Panc1 (cell line): ENCODE measurements at regions not wholly inside any gene's neighbourhood (a gene's known extent, or its start where the extent isn't known, plus 50 kb on each side); places are given as distances from the start of the nearest gene placed in this dataset.

Experiments used
- ATAC-seq: fragments of 200-7000 bp; cut with Tn5 transposase; 2 replicates; pipeline ENCODE4 v1.9.1; 2020; ENCODE audit warnings: mild to moderate bottlenecking, moderate library complexity
- BruUV-seq: library from RNA; stranded (reverse); fragments of 400-500 nt; replicated peaks from 2 replicates; lab custom pipeline; 2021; lab: Mats Ljungman, UMichigan
- CTCF ChIA-PET: fragments of 300-600 bp; sonication (Branson Sonifier 250); formaldehyde crosslinking; loops from one replicate; lab custom pipeline; 2022; ENCODE audit warnings: antibody characterized with exemption; lab: Charles Lee
- POLR2A ChIA-PET: fragments of 300-600 bp; sonication (Branson Sonifier 250); formaldehyde crosslinking; loops from one replicate; lab custom pipeline; 2022; ENCODE audit warnings: antibody characterized with exemption; lab: Charles Lee
- DNase-seq: peaks from one replicate; pipeline ENCODE4 v3.0.0-alpha.2; 2010; ENCODE audit warnings: low read depth, low spot score
- H3K27ac ChIP-seq: 2 replicates; pipeline ENCODE4 v1.5.1; 2011; ENCODE audit warnings: mild to moderate bottlenecking, low read length, inconsistent platforms
- H3K27me3 ChIP-seq: fragments of 200-500 bp; sonication (Bioruptor generic); 2 replicates; pipeline ENCODE4 v1.6.0; 2014; ENCODE audit warnings: low read length, inconsistent platforms; ENCODE audit not compliant: control insufficient read depth, insufficient read depth
- H3K36me3 ChIP-seq: fragments of 200-500 bp; sonication (Bioruptor generic); 2 replicates; pipeline ENCODE4 v1.5.1; 2014; ENCODE audit warnings: inconsistent platforms, mild to moderate bottlenecking, low read length, moderate library complexity; ENCODE audit not compliant: control insufficient read depth, insufficient read depth
- H3K4me1 ChIP-seq: 2 replicates; pipeline ENCODE4 v1.5.1; 2011; ENCODE audit warnings: inconsistent platforms, mild to moderate bottlenecking, low read length, moderate library complexity; ENCODE audit not compliant: control insufficient read depth, insufficient read depth
- H3K4me3 ChIP-seq, 2 experiments: 2 replicates each; pipeline ENCODE4 v1.5.1; 2011 to 2012; ENCODE audit warnings: low read depth in 2 of 2, low read length in 2 of 2, mild to moderate bottlenecking in 2 of 2, inconsistent platforms in 1 of 2, moderate library complexity in 1 of 2
- H3K9me3 ChIP-seq: fragments of 200-500 bp; sonication (Bioruptor generic); 2 replicates; pipeline ENCODE4 v1.5.1; 2014; ENCODE audit warnings: low read depth, mild to moderate bottlenecking, inconsistent platforms, low read length, moderate library complexity; ENCODE audit not compliant: control insufficient read depth, insufficient read depth
- CTCF ChIP-seq: fragments of 450-650 bp; IDR thresholded peaks from 2 replicates; pipeline ENCODE4 v1.5.1; 2017; ENCODE audit warnings: mild to moderate bottlenecking
- POLR2AphosphoS5 ChIP-seq: IDR thresholded peaks from 2 replicates; pipeline ENCODE4 v1.6.1; 2012; ENCODE audit warnings: mild to moderate bottlenecking, low read depth, low read length, moderate library complexity
- REST ChIP-seq, 2 experiments: IDR thresholded peaks; 2 replicates each; pipeline ENCODE4 v1.6.1; 2011 to 2012; ENCODE audit warnings: low read depth in 2 of 2, control low read depth in 1 of 2, low read length in 1 of 2, mild to moderate bottlenecking in 1 of 2, moderate library complexity in 1 of 2; ENCODE audit not compliant: insufficient read depth in 1 of 2
- SIN3A ChIP-seq: IDR thresholded peaks from 2 replicates; pipeline ENCODE4 v1.6.1; 2012; ENCODE audit warnings: low read depth, mild to moderate bottlenecking, low read length, moderate library complexity, borderline replicate concordance; ENCODE audit not compliant: insufficient read depth
- TCF7L2 ChIP-seq: IDR thresholded peaks from 2 replicates; pipeline ENCODE4 v1.6.1; 2011; ENCODE audit warnings: mild to moderate bottlenecking, low read depth, low read length, inconsistent platforms
- in situ Hi-C: cut with HindIII; loops from 2 replicates; pipeline ENCODE4 v1.10.0; 2016; ENCODE audit warnings: low sequenced_read_pairs, low pct_unique_long_range_greater_than_20kb
- intact Hi-C: fragments of 100-400 bp; cut with micrococcal nuclease; formaldehyde crosslinking; loops from one replicate; pipeline ENCODE4 v1.10.0; 2022; ENCODE audit not compliant: unreplicated experiment

- Histone ChIP-seq H3K27ac (no peak overlapping the region), H3K4me1 (no peaks in the 10 kb centered on the region), H3K4me3 (no peak overlapping the region), H3K27me3 (no peaks in the 10 kb centered on the region), H3K9me3 (no peaks in the 10 kb centered on the region), H3K36me3 (no peaks in the 10 kb centered on the region)
- TF ChIP-seq POLR2AphosphoS5, result no peak
- TF ChIP-seq SIN3A, result no peak
- TF ChIP-seq TCF7L2, result no peak
- no peak for TF ChIP-seq CTCF
- no peak for TF ChIP-seq REST (IDR thresholded peaks at IDR 0.05; ENCODE audit: insufficient read depth in 1 of 2, low read depth in 2 of 2, low read length in 1 of 2)
- intact Hi-C loops (no loop called here), in situ Hi-C loops (no loop called here)
- ChIA-PET CTCF (no interaction called here), POLR2A (no interaction called here)
- DNase-seq (no peak), ATAC-seq (no peak)
- BruUV-seq, result no TSS peak
These were observed 486.8 kb downstream of the KCNH5 start for GRCh38 chr14:62558451-62558850.

- no peak overlapping the region for H3K27ac ChIP-seq
- in situ Hi-C loops (no loop called here), intact Hi-C loops (no loop called here)
- no peaks in the 10 kb centered on the region for H3K27me3 ChIP-seq
- no peaks in the 10 kb centered on the region for H3K9me3 ChIP-seq
- DNase-seq, result no peak
- H3K36me3 ChIP-seq, result no peaks in the 10 kb centered on the region
- ATAC-seq, result no peak
- no peaks in the 10 kb centered on the region for H3K4me1 ChIP-seq
- no TSS peak for BruUV-seq
- TF ChIP-seq CTCF, result no peak
- TF ChIP-seq REST (IDR thresholded peaks at IDR 0.05; ENCODE audit: insufficient read depth in 1 of 2, low read depth in 2 of 2, low read length in 1 of 2), result no peak
- no peak for TF ChIP-seq TCF7L2
- TF ChIP-seq POLR2AphosphoS5, result no peak
- TF ChIP-seq SIN3A, result no peak
- POLR2A ChIA-PET, result no interaction called here
- no peak overlapping the region for H3K4me3 ChIP-seq
- CTCF ChIA-PET, result no interaction called here
These were observed 460.0 kb downstream of the KCNH5 start for GRCh38 chr14:62585247-62585646.
